ENCODE measurements at regions not wholly inside any gene's neighbourhood (a gene's known extent, or its start where the extent isn't known, plus 50 kb on each side); places are given as distances from the start of the nearest gene placed in this dataset.

DNA sequence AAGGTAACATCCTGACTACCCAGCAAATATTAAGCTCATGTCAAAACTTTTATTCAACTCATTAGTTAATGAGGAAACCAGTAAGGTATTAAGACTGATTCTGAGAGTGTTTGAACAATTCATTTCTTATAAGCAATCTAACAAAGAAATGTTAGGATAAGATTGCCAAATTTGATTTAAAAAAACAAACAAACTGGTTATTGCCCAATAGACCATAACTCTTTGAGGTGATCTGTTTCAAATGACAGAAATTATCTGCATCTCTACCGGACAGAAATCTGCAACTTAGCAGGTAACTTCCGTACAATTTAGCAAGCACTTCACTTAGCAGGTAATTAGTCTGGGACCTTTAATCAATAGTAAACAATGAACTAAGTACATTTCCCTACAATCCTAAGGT lies 82.9 kb upstream of the BARX2 start:
- Histone ChIP-seq H3K9me3 (ENCODE audit: control insufficient read depth, low read length) (no peaks in the 10 kb centered on the region), H3K4me1 (ENCODE audit: control insufficient read depth, insufficient read depth, low read length, poor library complexity, severe bottlenecking) (no peaks in the 10 kb centered on the region), H3K4me3 (ENCODE audit: insufficient read depth, low read depth, low read length, poor library complexity, severe bottlenecking) (no peak overlapping the region), H3K27me3 (replicated peaks; ENCODE audit: control insufficient read depth, insufficient read depth, low read length, poor library complexity, severe bottlenecking) (no peaks in the 10 kb centered on the region), H3K36me3 (ENCODE audit: control insufficient read depth, insufficient read depth, low read length) (no peaks in the 10 kb centered on the region), H3K27ac (ENCODE audit: insufficient read depth, low read length, poor library complexity, severe bottlenecking) (no peak overlapping the region)
- DNase-seq, result no peak

DNA sequence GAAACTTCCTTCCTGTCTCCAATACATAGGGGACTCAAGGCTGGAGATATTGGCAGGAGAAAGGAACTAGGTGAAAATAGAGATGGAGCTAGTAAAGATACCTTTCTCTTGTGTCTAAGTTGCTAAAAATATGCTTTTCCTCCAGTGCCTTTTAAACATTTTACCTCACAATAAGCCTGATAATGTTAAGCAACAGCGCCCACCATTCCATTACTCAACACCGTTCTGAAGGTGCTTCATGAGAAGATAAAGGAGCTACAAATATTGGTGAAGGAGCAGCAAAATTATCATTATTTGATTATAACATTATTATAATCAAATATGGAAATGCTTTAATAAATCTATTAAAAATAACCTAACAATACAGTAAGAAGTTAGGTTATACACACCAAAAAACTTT lies 83.6 kb upstream of the BARX2 start:
- Histone ChIP-seq H3K36me3 (ENCODE audit: control insufficient read depth, insufficient read depth, low read length) (no peaks in the 10 kb centered on the region), H3K4me1 (ENCODE audit: control insufficient read depth, insufficient read depth, low read length, poor library complexity, severe bottlenecking) (no peaks in the 10 kb centered on the region), H3K27me3 (replicated peaks; ENCODE audit: control insufficient read depth, insufficient read depth, low read length, poor library complexity, severe bottlenecking) (no peaks in the 10 kb centered on the region), H3K4me3 (ENCODE audit: insufficient read depth, low read depth, low read length, poor library complexity, severe bottlenecking) (no peak overlapping the region), H3K27ac (ENCODE audit: insufficient read depth, low read length, poor library complexity, severe bottlenecking) (no peak overlapping the region), H3K9me3 (ENCODE audit: control insufficient read depth, low read length) (no peaks in the 10 kb centered on the region)
- no peak for DNase-seq

GRCh38 chr11:129291546-129291945 lies 84.1 kb upstream of the BARX2 start:
- Histone ChIP-seq H3K4me3 (ENCODE audit: insufficient read depth, low read depth, low read length, poor library complexity, severe bottlenecking) (no peak overlapping the region), H3K27ac (ENCODE audit: insufficient read depth, low read length, poor library complexity, severe bottlenecking) (no peak overlapping the region), H3K9me3 (ENCODE audit: control insufficient read depth, low read length) (no peaks in the 10 kb centered on the region), H3K4me1 (ENCODE audit: control insufficient read depth, insufficient read depth, low read length, poor library complexity, severe bottlenecking) (no peaks in the 10 kb centered on the region), H3K36me3 (ENCODE audit: control insufficient read depth, insufficient read depth, low read length) (no peaks in the 10 kb centered on the region), H3K27me3 (replicated peaks; ENCODE audit: control insufficient read depth, insufficient read depth, low read length, poor library complexity, severe bottlenecking) (no peaks in the 10 kb centered on the region)
- DNase-seq, result no peak

GRCh38 chr11:129290966-129291365 lies 84.7 kb upstream of the BARX2 start:
- no peak overlapping the region for H3K4me3 ChIP-seq (ENCODE audit: insufficient read depth, low read depth, low read length, poor library complexity, severe bottlenecking)
- DNase-seq, result no peak
- H3K9me3 ChIP-seq (ENCODE audit: control insufficient read depth, low read length), result no peaks in the 10 kb centered on the region
- no peaks in the 10 kb centered on the region for H3K4me1 ChIP-seq (ENCODE audit: control insufficient read depth, insufficient read depth, low read length, poor library complexity, severe bottlenecking)
- H3K27ac ChIP-seq (ENCODE audit: insufficient read depth, low read length, poor library complexity, severe bottlenecking), result no peak overlapping the region
- H3K36me3 ChIP-seq (ENCODE audit: control insufficient read depth, insufficient read depth, low read length), result no peaks in the 10 kb centered on the region
- H3K27me3 ChIP-seq (replicated peaks; ENCODE audit: control insufficient read depth, insufficient read depth, low read length, poor library complexity, severe bottlenecking), result no peaks in the 10 kb centered on the region

DNA sequence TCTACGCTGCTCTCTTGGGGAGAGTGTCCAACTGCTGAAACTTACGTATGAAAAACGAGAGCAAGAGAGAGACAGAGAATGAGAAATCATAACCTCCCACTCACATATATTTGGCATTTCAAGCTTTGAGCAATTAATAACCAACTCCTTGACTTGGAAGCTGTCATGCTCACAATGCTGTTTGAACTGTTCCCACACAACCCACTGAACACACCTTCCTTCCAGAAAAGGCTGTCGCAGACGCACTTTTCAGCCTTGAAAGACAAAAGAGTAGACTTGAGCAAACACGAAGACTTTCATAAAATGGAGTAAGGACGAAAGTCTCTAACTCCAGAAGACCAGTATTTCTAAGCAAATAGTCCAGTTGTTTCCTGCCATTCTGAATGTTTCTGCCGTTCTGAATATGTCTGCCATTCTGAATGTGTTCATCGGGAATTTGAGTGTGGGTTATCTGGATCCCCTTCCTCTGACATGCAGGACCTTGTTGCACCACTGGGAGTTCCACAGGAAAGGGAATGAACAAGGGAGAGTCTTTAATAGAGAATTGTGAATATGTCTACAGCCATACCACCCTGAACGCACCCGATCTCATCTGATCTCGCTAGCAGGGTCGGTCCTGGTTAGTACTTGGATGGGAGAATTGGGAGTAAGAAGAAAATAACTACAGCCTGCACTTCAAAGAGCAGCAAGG lies 86.2 kb upstream of the BARX2 start:
- no peak overlapping the region for H3K27ac ChIP-seq (ENCODE audit: insufficient read depth, low read length, poor library complexity, severe bottlenecking)
- no peaks in the 10 kb centered on the region for H3K4me1 ChIP-seq (ENCODE audit: control insufficient read depth, insufficient read depth, low read length, poor library complexity, severe bottlenecking)
- no peaks in the 10 kb centered on the region for H3K36me3 ChIP-seq (ENCODE audit: control insufficient read depth, insufficient read depth, low read length)
- DNase-seq, result no peak
- H3K27me3 ChIP-seq (replicated peaks; ENCODE audit: control insufficient read depth, insufficient read depth, low read length, poor library complexity, severe bottlenecking), result no peaks in the 10 kb centered on the region
- no peak overlapping the region for H3K4me3 ChIP-seq (ENCODE audit: insufficient read depth, low read depth, low read length, poor library complexity, severe bottlenecking)
- no peaks in the 10 kb centered on the region for H3K9me3 ChIP-seq (ENCODE audit: control insufficient read depth, low read length)

- no peaks in the 10 kb centered on the region for H3K36me3 ChIP-seq (ENCODE audit: control insufficient read depth, insufficient read depth, low read length)
- no peaks in the 10 kb centered on the region for H3K9me3 ChIP-seq (ENCODE audit: control insufficient read depth, low read length)
- H3K27ac ChIP-seq (ENCODE audit: insufficient read depth, low read length, poor library complexity, severe bottlenecking), result no peak overlapping the region
- H3K4me3 ChIP-seq (ENCODE audit: insufficient read depth, low read depth, low read length, poor library complexity, severe bottlenecking), result no peak overlapping the region
- H3K27me3 ChIP-seq (replicated peaks; ENCODE audit: control insufficient read depth, insufficient read depth, low read length, poor library complexity, severe bottlenecking), result no peaks in the 10 kb centered on the region
- no peaks in the 10 kb centered on the region for H3K4me1 ChIP-seq (ENCODE audit: control insufficient read depth, insufficient read depth, low read length, poor library complexity, severe bottlenecking)
- DNase-seq, result no peak
Observed at GRCh38 chr11:129287920-129288319, 87.7 kb upstream of the BARX2 start.

GRCh38 chr11:129286813-129287212 lies 88.8 kb upstream of the BARX2 start:
- no peak for DNase-seq
- H3K36me3 ChIP-seq (ENCODE audit: control insufficient read depth, insufficient read depth, low read length), result no peaks in the 10 kb centered on the region
- H3K27me3 ChIP-seq (replicated peaks; ENCODE audit: control insufficient read depth, insufficient read depth, low read length, poor library complexity, severe bottlenecking), result no peaks in the 10 kb centered on the region
- H3K4me1 ChIP-seq (ENCODE audit: control insufficient read depth, insufficient read depth, low read length, poor library complexity, severe bottlenecking), result no peaks in the 10 kb centered on the region
- H3K4me3 ChIP-seq (ENCODE audit: insufficient read depth, low read depth, low read length, poor library complexity, severe bottlenecking), result no peak overlapping the region
- no peak overlapping the region for H3K27ac ChIP-seq (ENCODE audit: insufficient read depth, low read length, poor library complexity, severe bottlenecking)
- H3K9me3 ChIP-seq (ENCODE audit: control insufficient read depth, low read length), result no peaks in the 10 kb centered on the region

DNA sequence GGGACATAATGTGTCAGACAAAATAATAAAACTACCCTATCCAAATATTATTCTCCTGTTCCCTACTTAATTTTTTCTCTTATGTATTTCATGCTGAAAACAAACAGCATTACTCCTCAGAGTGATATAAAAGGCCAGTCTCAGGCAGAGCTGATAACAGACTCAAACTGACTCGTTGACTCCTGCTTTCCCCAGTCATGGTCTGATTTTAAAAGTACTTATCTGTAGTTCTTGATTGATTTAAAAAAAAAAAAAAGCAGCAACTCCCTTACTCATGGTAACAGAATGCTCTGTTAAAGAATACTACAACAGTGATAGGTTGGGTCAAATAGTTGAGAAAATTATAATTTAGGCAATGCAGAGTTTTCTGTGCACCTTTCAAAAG lies 90.3 kb upstream of the BARX2 start:
- H3K36me3 ChIP-seq (ENCODE audit: control insufficient read depth, insufficient read depth, low read length), result no peaks in the 10 kb centered on the region
- H3K27ac ChIP-seq (ENCODE audit: insufficient read depth, low read length, poor library complexity, severe bottlenecking), result no peak overlapping the region
- no peaks in the 10 kb centered on the region for H3K27me3 ChIP-seq (replicated peaks; ENCODE audit: control insufficient read depth, insufficient read depth, low read length, poor library complexity, severe bottlenecking)
- no peak overlapping the region for H3K4me3 ChIP-seq (ENCODE audit: insufficient read depth, low read depth, low read length, poor library complexity, severe bottlenecking)
- H3K9me3 ChIP-seq (ENCODE audit: control insufficient read depth, low read length), result no peaks in the 10 kb centered on the region
- no peak for DNase-seq
- peaks cover under 1% of the 10 kb centered on the region for H3K4me1 ChIP-seq (ENCODE audit: control insufficient read depth, insufficient read depth, low read length, poor library complexity, severe bottlenecking)

- no peak for DNase-seq
- Histone ChIP-seq H3K36me3 (ENCODE audit: control insufficient read depth, insufficient read depth, low read length) (no peaks in the 10 kb centered on the region), H3K4me1 (ENCODE audit: control insufficient read depth, insufficient read depth, low read length, poor library complexity, severe bottlenecking) (peaks cover 7% of the 10 kb centered on the region), H3K9me3 (ENCODE audit: control insufficient read depth, low read length) (no peaks in the 10 kb centered on the region), H3K27me3 (replicated peaks; ENCODE audit: control insufficient read depth, insufficient read depth, low read length, poor library complexity, severe bottlenecking) (no peaks in the 10 kb centered on the region), H3K4me3 (ENCODE audit: insufficient read depth, low read depth, low read length, poor library complexity, severe bottlenecking) (no peak overlapping the region), H3K27ac (ENCODE audit: insufficient read depth, low read length, poor library complexity, severe bottlenecking) (no peak overlapping the region)
Observed at GRCh38 chr11:129283141-129283540, 91.0 kb upstream of the ARHGAP32 start.

GRCh38 chr11:129282634-129283033 lies 90.5 kb upstream of the ARHGAP32 start:
- no peaks in the 10 kb centered on the region for H3K27me3 ChIP-seq (replicated peaks; ENCODE audit: control insufficient read depth, insufficient read depth, low read length, poor library complexity, severe bottlenecking)
- no peak for DNase-seq
- H3K4me3 ChIP-seq (ENCODE audit: insufficient read depth, low read depth, low read length, poor library complexity, severe bottlenecking), result no peak overlapping the region
- no peaks in the 10 kb centered on the region for H3K36me3 ChIP-seq (ENCODE audit: control insufficient read depth, insufficient read depth, low read length)
- H3K4me1 ChIP-seq (ENCODE audit: control insufficient read depth, insufficient read depth, low read length, poor library complexity, severe bottlenecking), result peaks cover 7% of the 10 kb centered on the region
- no peak overlapping the region for H3K27ac ChIP-seq (ENCODE audit: insufficient read depth, low read length, poor library complexity, severe bottlenecking)
- no peaks in the 10 kb centered on the region for H3K9me3 ChIP-seq (ENCODE audit: control insufficient read depth, low read length)

All from effector memory CD4-positive, alpha-beta T cell (primary cell).